ENCODE measurements at regions not wholly inside any gene's neighbourhood (a gene's known extent, or its start where the extent isn't known, plus 50 kb on each side); places are given as distances from the start of the nearest gene placed in this dataset.

- Histone ChIP-seq H3K4me3 (no peak overlapping the region), H3K4me1 (no peaks in the 10 kb centered on the region), H3K27me3 (replicated peaks in 1 of 7) (no peaks in the 10 kb centered on the region), H3K27ac (no peak overlapping the region), H3K36me3 (no peaks in the 10 kb centered on the region), H3K9me3 (peaks cover 0 to 8% (median 2%) of the 10 kb centered on the region in 8 donors)
- no peak for DNase-seq
- intact Hi-C loops (cut with DNase I; ENCODE audit: low total_unique reads), result no loop called here
- 88 to 97% (median 95%) methylated on average over 5 of the region's 5 CpGs for WGBS, 5 donors
- TF ChIP-seq POLR2AphosphoS5 (IDR thresholded peaks at IDR 0.05) (no peak), CTCF (IDR thresholded peaks at IDR 0.05 in 8 of 11, conservative IDR thresholded peaks at IDR 0.05 in 3 of 11) (no peak), POLR2A (IDR thresholded peaks at IDR 0.05) (no peak)
Observed at GRCh38 chr5:143671674-143672569, 140.0 kb upstream of the HMHB1 start.

DNA sequence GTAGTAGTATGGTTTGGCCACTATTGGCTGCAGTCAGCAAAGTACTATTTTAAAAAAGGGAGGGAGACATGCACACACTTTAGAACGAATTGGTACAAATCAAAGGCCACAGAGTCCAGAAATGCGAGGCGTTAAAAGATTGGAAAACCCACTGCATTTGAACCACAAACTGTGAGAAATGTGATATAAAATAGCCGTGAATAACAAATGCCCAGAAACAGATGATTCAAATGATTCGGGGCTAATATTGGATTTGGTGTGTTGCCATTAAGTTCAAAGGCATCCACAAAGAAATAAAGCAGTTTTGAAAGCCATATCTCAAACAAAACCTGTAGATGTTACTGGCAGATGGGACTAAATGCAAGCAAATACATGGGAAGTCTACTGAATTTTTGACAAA is 140.9 kb upstream of the HMHB1 start:
- WGBS, 5 donors, result 91 to 94% (median 94%) methylated on average over 5 of the region's 5 CpGs
- Histone ChIP-seq H3K9me3 (peaks cover 0 to 8% (median 2%) of the 10 kb centered on the region in 8 donors), H3K4me3 (no peak overlapping the region), H3K4me1 (no peaks in the 10 kb centered on the region), H3K27me3 (replicated peaks in 1 of 7) (no peaks in the 10 kb centered on the region), H3K27ac (no peak overlapping the region), H3K36me3 (no peaks in the 10 kb centered on the region)
- TF ChIP-seq POLR2A (IDR thresholded peaks at IDR 0.05), result no peak
- intact Hi-C loops (cut with DNase I; ENCODE audit: low total_unique reads), result no loop called here
- DNase-seq, result no peak

- Histone ChIP-seq H3K4me1 (no peaks in the 10 kb centered on the region), H3K27ac (no peak overlapping the region), H3K9me3 (peaks cover 0 to 8% (median 2%) of the 10 kb centered on the region in 8 donors), H3K4me3 (no peak overlapping the region), H3K27me3 (replicated peaks in 1 of 7) (no peaks in the 10 kb centered on the region), H3K36me3 (no peaks in the 10 kb centered on the region)
- 45 to 84% (median 62%) methylated on average over 4 of the region's 4 CpGs for WGBS, 5 donors
- TF ChIP-seq CTCF (IDR thresholded peaks at IDR 0.05 in 8 of 11, conservative IDR thresholded peaks at IDR 0.05 in 3 of 11) (no peak), POLR2A (IDR thresholded peaks at IDR 0.05) (no peak), POLR2AphosphoS5 (IDR thresholded peaks at IDR 0.05) (no peak)
- intact Hi-C loops (cut with DNase I; ENCODE audit: low total_unique reads), result no loop called here
- no peak for DNase-seq
Observed at GRCh38 chr5:143665866-143666265, 146.1 kb upstream of the HMHB1 start.

DNA sequence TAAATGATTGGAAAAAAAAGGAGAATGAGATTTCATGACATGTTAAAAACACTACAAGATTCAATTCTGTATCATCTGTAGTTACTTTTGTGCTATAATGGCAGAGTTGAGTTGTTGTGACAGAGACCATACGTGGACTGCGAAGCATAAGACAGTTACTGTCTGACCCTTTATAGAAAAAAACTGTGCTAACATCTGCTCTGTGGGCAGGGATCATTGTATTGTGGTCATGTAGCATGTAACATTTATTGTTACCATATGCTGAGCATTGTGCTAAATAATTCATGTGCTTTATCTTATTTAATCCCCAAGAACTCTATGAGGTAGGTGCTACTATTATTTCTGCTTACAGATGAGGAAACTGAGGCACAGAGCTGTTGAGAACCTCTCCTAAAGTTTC is 147.3 kb upstream of the HMHB1 start:
- DNase-seq, result no peak
- H3K4me3 ChIP-seq, result no peak overlapping the region
- no peaks in the 10 kb centered on the region for H3K36me3 ChIP-seq
- TF ChIP-seq CTCF (IDR thresholded peaks at IDR 0.05 in 8 of 11, conservative IDR thresholded peaks at IDR 0.05 in 3 of 11) (no peak), POLR2AphosphoS5 (IDR thresholded peaks at IDR 0.05) (no peak), POLR2A (IDR thresholded peaks at IDR 0.05) (no peak)
- 78 to 89% (median 81%) methylated on average over 2 of the region's 2 CpGs for WGBS, 5 donors
- intact Hi-C loops (cut with DNase I; ENCODE audit: low total_unique reads), result no loop called here
- no peaks in the 10 kb centered on the region for H3K9me3 ChIP-seq
- H3K4me1 ChIP-seq, result no peaks in the 10 kb centered on the region
- H3K27ac ChIP-seq, result no peak overlapping the region
- H3K27me3 ChIP-seq (replicated peaks in 1 of 7), result no peaks in the 10 kb centered on the region

Measured in spleen (tissue), 11 donors.